ENCODE measurements at regions not wholly inside any gene's neighbourhood (a gene's known extent, or its start where the extent isn't known, plus 50 kb on each side); places are given as distances from the start of the nearest gene placed in this dataset.

DNA sequence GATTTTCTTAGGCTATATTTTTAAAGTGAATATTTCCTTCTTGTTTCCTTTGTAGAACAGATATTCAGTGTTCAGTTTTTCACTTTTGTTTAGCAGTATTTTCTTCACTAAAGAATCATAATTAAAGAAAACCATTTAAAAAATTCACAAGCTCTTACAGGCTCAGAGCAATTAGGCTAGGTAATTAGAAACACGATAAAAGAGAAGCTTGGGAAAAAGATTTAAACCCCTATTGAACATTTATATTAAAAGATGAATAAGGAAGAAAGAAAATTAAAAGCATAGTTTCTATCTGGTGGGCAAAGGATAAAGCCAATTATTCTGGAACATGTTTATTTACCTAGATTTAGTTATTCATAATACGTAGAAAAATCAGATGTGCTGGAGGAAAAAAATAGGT is 942.6 kb downstream of the PLA2G4A start:
- Histone ChIP-seq H3K36me3 (no peaks in the 10 kb centered on the region), H3K27ac (no peak overlapping the region), H3K4me3 (ENCODE audit: low read depth in 1 of 2, low read length in 1 of 2) (no peak overlapping the region), H3K4me1 (ENCODE audit: control insufficient read depth in 1 of 2, insufficient read depth in 1 of 2, low read depth in 1 of 2, low read length in 1 of 2) (no peaks in the 10 kb centered on the region), H3K9me3 (no peaks in the 10 kb centered on the region), H3K27me3 (no peaks in the 10 kb centered on the region)
- TF ChIP-seq, protein P1, sequence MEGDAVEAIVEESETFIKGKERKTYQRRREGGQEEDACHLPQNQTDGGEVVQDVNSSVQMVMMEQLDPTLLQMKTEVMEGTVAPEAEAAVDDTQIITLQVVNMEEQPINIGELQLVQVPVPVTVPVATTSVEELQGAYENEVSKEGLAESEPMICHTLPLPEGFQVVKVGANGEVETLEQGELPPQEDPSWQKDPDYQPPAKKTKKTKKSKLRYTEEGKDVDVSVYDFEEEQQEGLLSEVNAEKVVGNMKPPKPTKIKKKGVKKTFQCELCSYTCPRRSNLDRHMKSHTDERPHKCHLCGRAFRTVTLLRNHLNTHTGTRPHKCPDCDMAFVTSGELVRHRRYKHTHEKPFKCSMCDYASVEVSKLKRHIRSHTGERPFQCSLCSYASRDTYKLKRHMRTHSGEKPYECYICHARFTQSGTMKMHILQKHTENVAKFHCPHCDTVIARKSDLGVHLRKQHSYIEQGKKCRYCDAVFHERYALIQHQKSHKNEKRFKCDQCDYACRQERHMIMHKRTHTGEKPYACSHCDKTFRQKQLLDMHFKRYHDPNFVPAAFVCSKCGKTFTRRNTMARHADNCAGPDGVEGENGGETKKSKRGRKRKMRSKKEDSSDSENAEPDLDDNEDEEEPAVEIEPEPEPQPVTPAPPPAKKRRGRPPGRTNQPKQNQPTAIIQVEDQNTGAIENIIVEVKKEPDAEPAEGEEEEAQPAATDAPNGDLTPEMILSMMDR (IDR thresholded peaks at IDR 0.05): no peak

GRCh38 chr1:187773168-187773567 is 944.4 kb downstream of the PLA2G4A start:
- no peak overlapping the region for H3K27ac ChIP-seq
- H3K4me3 ChIP-seq (ENCODE audit: low read depth in 1 of 2, low read length in 1 of 2): no peak overlapping the region
- no peaks in the 10 kb centered on the region for H3K4me1 ChIP-seq (ENCODE audit: control insufficient read depth in 1 of 2, insufficient read depth in 1 of 2, low read depth in 1 of 2, low read length in 1 of 2)
- H3K36me3 ChIP-seq: no peaks in the 10 kb centered on the region
- H3K27me3 ChIP-seq: no peaks in the 10 kb centered on the region
- no peaks in the 10 kb centered on the region for H3K9me3 ChIP-seq
- TF ChIP-seq, protein P1 (IDR thresholded peaks at IDR 0.05): no peak

DNA sequence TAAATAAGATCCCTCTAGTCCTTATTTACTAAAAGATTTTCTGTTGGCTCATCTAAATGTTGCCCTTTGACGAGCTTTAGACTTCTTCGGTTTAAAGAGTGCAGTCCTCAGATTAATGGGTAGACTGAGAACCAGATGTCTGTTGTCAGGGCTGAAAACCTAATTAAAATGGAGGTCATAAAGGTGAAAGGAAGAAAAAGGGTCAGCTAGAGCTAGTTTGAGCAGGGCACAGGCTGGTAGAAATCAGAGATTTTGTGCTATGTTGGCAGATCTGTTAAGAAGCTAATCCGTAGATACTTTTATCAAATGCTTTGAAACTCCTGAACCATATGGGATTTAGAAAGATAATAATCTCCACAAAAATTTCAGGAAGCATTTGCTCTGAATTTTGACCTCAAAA is 959.0 kb downstream of the PLA2G4A start:
- H3K4me3 ChIP-seq (ENCODE audit: low read depth in 1 of 2, low read length in 1 of 2): no peak overlapping the region
- no peaks in the 10 kb centered on the region for H3K36me3 ChIP-seq
- H3K9me3 ChIP-seq: no peaks in the 10 kb centered on the region
- H3K27me3 ChIP-seq: no peaks in the 10 kb centered on the region
- TF ChIP-seq, protein P1 (IDR thresholded peaks at IDR 0.05): no peak
- no peaks in the 10 kb centered on the region for H3K4me1 ChIP-seq (ENCODE audit: control insufficient read depth in 1 of 2, insufficient read depth in 1 of 2, low read depth in 1 of 2, low read length in 1 of 2)
- H3K27ac ChIP-seq: no peak overlapping the region

- H3K27me3 ChIP-seq: no peaks in the 10 kb centered on the region
- no peaks in the 10 kb centered on the region for H3K4me1 ChIP-seq (ENCODE audit: control insufficient read depth in 1 of 2, insufficient read depth in 1 of 2, low read depth in 1 of 2, low read length in 1 of 2)
- H3K36me3 ChIP-seq: no peaks in the 10 kb centered on the region
- no peak overlapping the region for H3K27ac ChIP-seq
- H3K9me3 ChIP-seq: no peaks in the 10 kb centered on the region
- no peak overlapping the region for H3K4me3 ChIP-seq (ENCODE audit: low read depth in 1 of 2, low read length in 1 of 2)
- TF ChIP-seq, protein P1 (IDR thresholded peaks at IDR 0.05): no peak
These were observed 960.0 kb downstream of the PLA2G4A start for GRCh38 chr1:187788718-187789117.

GRCh38 chr1:187790724-187791123 is 962.0 kb downstream of the PLA2G4A start:
- no peaks in the 10 kb centered on the region for H3K27me3 ChIP-seq
- H3K4me3 ChIP-seq (ENCODE audit: low read depth in 1 of 2, low read length in 1 of 2): no peak overlapping the region
- H3K36me3 ChIP-seq: no peaks in the 10 kb centered on the region
- H3K27ac ChIP-seq: no peak overlapping the region
- TF ChIP-seq, protein P1 (IDR thresholded peaks at IDR 0.05): no peak
- no peaks in the 10 kb centered on the region for H3K9me3 ChIP-seq
- H3K4me1 ChIP-seq (ENCODE audit: control insufficient read depth in 1 of 2, insufficient read depth in 1 of 2, low read depth in 1 of 2, low read length in 1 of 2): no peaks in the 10 kb centered on the region

- H3K4me3 ChIP-seq (ENCODE audit: low read depth in 1 of 2, low read length in 1 of 2): no peak overlapping the region
- H3K9me3 ChIP-seq: no peaks in the 10 kb centered on the region
- no peaks in the 10 kb centered on the region for H3K4me1 ChIP-seq (ENCODE audit: control insufficient read depth in 1 of 2, insufficient read depth in 1 of 2, low read depth in 1 of 2, low read length in 1 of 2)
- H3K27me3 ChIP-seq: no peaks in the 10 kb centered on the region
- TF ChIP-seq, protein P1 (IDR thresholded peaks at IDR 0.05): no peak
- no peaks in the 10 kb centered on the region for H3K36me3 ChIP-seq
- no peak overlapping the region for H3K27ac ChIP-seq
These were observed 965.8 kb downstream of the PLA2G4A start for GRCh38 chr1:187794561-187794960.

All from neutrophil (primary cell).